Sigmoid colon (tissue), 6 donors: ENCODE measurements at regions not wholly inside any gene's neighbourhood (a gene's known extent, or its start where the extent isn't known, plus 50 kb on each side); places are given as distances from the start of the nearest gene placed in this dataset.

Source experiments
- DNase-seq: peaks from one replicate; pipeline ENCODE4 v3.0.0-alpha.2; 2019
- H3K27ac ChIP-seq, 4 donors: fragments of 200-600 bp; sonication (generic); one replicate each; pipeline ENCODE4 v1.5.1; 2016 to 2019; ENCODE audit warnings: mild to moderate bottlenecking in 1 of 4
- H3K27me3 ChIP-seq, 3 donors: fragments of 200-600 bp; sonication (generic); one replicate each; pipeline ENCODE4 v1.5.1; 2019; ENCODE audit warnings: mild to moderate bottlenecking in 1 of 3
- H3K36me3 ChIP-seq, 4 donors: fragments of 200-600 bp; sonication (generic); one replicate each; pipeline ENCODE4 v1.5.1; 2016 to 2019
- H3K4me1 ChIP-seq, 4 donors: fragments of 200-600 bp; sonication (generic); one replicate each; pipeline ENCODE4 v1.5.1; 2017 to 2019
- H3K4me3 ChIP-seq, 4 donors: fragments of 200-600 bp; sonication (generic); one replicate each; pipeline ENCODE4 v1.5.1; 2017 to 2019; ENCODE audit warnings: mild to moderate bottlenecking in 2 of 4, moderate library complexity in 1 of 4
- H3K9me3 ChIP-seq, 4 donors: fragments of 200-600 bp in 3 of 4; sonication (generic) in 3 of 4; one replicate each; pipeline versions ENCODE4 v1.5.1 to v1.6.1; 2013 to 2019
- CTCF ChIP-seq, 4 experiments: fragments of 450-650 bp in 3 of 4; fragments of 200-600 bp in 1 of 4; IDR thresholded peaks; one replicate each; pipeline ENCODE4 v1.5.1; 2016 to 2019; ENCODE audit warnings: antibody characterized with exemption in 4 of 4, mild to moderate bottlenecking in 3 of 4, moderate library complexity in 2 of 4
- EP300 ChIP-seq, 4 donors: sonication (generic); formaldehyde crosslinking; IDR thresholded peaks; one replicate each; pipeline ENCODE4 v1.6.1; 2017; ENCODE audit warnings: antibody characterized with exemption in 4 of 4
- POLR2A ChIP-seq, 2 donors: fragments of 450-650 bp; IDR thresholded peaks; one replicate each; pipeline ENCODE4 v1.6.1; 2016; ENCODE audit warnings: antibody characterized with exemption in 2 of 2, mild to moderate bottlenecking in 2 of 2, moderate library complexity in 2 of 2
- POLR2AphosphoS5 ChIP-seq, 4 donors: sonication (generic); formaldehyde crosslinking; IDR thresholded peaks; one replicate each; pipeline ENCODE4 v1.6.1; 2017; ENCODE audit warnings: antibody characterized with exemption in 4 of 4
- WGBS, 2 donors: extraction: QIAGEN DNeasy Blood & Tissue Kit; methylation state at CpG; one replicate each; pipeline ENCODE4 v1.1.7; 2013; 5-methylcytosine and 5-hydroxymethylcytosine counted together
- intact Hi-C: fragments of 100-400 bp; cut with DNase I; formaldehyde crosslinking; loops from one replicate; pipeline ENCODE4 v1.15.1; 2023
- donor health status: healthy with polysubstance abuse.
- donor health status: healthy.

DNA sequence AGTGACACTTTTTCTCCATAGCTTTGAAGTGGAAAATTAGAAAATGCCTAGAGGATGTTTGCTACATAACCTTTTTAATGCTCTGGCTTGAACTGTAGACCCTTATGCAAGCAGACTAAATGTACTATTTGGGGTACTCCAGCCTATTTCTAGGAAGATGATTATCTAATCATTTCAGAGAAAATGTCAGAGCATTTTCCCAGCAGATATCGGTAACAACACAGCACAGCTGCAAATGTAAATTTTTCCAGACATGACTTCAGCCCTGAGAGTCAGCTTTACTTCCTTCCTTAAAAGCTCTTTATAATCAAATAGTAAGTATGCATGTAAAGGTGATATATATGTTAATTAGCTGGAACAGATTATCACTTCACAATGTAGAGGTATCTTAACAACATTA, 1647.1 kb downstream of the SUCLG1 start:
- H3K27ac ChIP-seq: no peak overlapping the region
- intact Hi-C loops: no loop called here
- DNase-seq: no peak
- no peak overlapping the region for H3K4me3 ChIP-seq
- no peaks in the 10 kb centered on the region for H3K9me3 ChIP-seq
- WGBS, 2 donors: 37 to 76% methylated on average over 1 of the region's 1 CpG
- TF ChIP-seq CTCF (IDR thresholded peaks at IDR 0.05) (no peak), POLR2AphosphoS5 (IDR thresholded peaks at IDR 0.05) (no peak), POLR2A (IDR thresholded peaks at IDR 0.05) (no peak), EP300 (IDR thresholded peaks at IDR 0.05) (no peak)
- H3K4me1 ChIP-seq: no peaks in the 10 kb centered on the region
- no peaks in the 10 kb centered on the region for H3K36me3 ChIP-seq
- H3K27me3 ChIP-seq: no peaks in the 10 kb centered on the region

GRCh38 chr2:82803307-82803706, 1655.8 kb downstream of the SUCLG1 start:
- H3K27me3 ChIP-seq: no peaks in the 10 kb centered on the region
- no peak for DNase-seq

GRCh38 chr2:82797469-82797868, 1661.6 kb downstream of the SUCLG1 start:
- DNase-seq: no peak
- no peak overlapping the region for H3K4me3 ChIP-seq
- H3K36me3 ChIP-seq: no peaks in the 10 kb centered on the region
- intact Hi-C loops: no loop called here
- no peaks in the 10 kb centered on the region for H3K9me3 ChIP-seq
- no peaks in the 10 kb centered on the region for H3K27me3 ChIP-seq
- H3K27ac ChIP-seq: peak overlapping the region in 2 of 4 donors; percentile 7 to 47
- WGBS, 2 donors: 81 to 84% methylated on average over 3 of the region's 3 CpGs
- peaks cover 0 to 24% (median 13%) of the 10 kb centered on the region in 4 donors for H3K4me1 ChIP-seq
- TF ChIP-seq CTCF (IDR thresholded peaks at IDR 0.05): no peak
- no peak for TF ChIP-seq POLR2A (IDR thresholded peaks at IDR 0.05)
- TF ChIP-seq POLR2AphosphoS5 (IDR thresholded peaks at IDR 0.05): no peak
- no peak for TF ChIP-seq EP300 (IDR thresholded peaks at IDR 0.05)

More at GRCh38 chr2:82803307-82803706, 1655.8 kb downstream of the SUCLG1 start:
- H3K27ac ChIP-seq: no peak overlapping the region
- no peak for TF ChIP-seq POLR2A (IDR thresholded peaks at IDR 0.05)
- no peak for TF ChIP-seq CTCF (IDR thresholded peaks at IDR 0.05)
- no peak for TF ChIP-seq EP300 (IDR thresholded peaks at IDR 0.05)
- no peak for TF ChIP-seq POLR2AphosphoS5 (IDR thresholded peaks at IDR 0.05)
- intact Hi-C loops: no loop called here
- WGBS, 2 donors: 93 to 95% methylated on average over 2 of the region's 2 CpGs
- H3K4me3 ChIP-seq: no peak overlapping the region
- H3K4me1 ChIP-seq: no peaks in the 10 kb centered on the region
- H3K36me3 ChIP-seq: no peaks in the 10 kb centered on the region
- peaks cover 0 to 7% (median 1%) of the 10 kb centered on the region in 4 donors for H3K9me3 ChIP-seq

- H3K4me1 ChIP-seq: peaks cover 0 to 25% (median 14%) of the 10 kb centered on the region in 4 donors
- WGBS, 2 donors: 89 to 96% methylated on average over 1 of the region's 1 CpG
- intact Hi-C loops: no loop called here
- DNase-seq: no peak
- H3K9me3 ChIP-seq: no peaks in the 10 kb centered on the region
- no peaks in the 10 kb centered on the region for H3K36me3 ChIP-seq
- TF ChIP-seq POLR2AphosphoS5 (IDR thresholded peaks at IDR 0.05) (peak in 2 of 4 donors; percentile 24 to 53), CTCF (IDR thresholded peaks at IDR 0.05) (no peak)
- H3K27ac ChIP-seq: peak overlapping the region in 2 of 4 donors; percentile 8 to 47
- no peak overlapping the region for H3K4me3 ChIP-seq
- no peaks in the 10 kb centered on the region for H3K27me3 ChIP-seq
Observed at GRCh38 chr2:82796132-82796531, 1662.9 kb downstream of the SUCLG1 start.

- Histone ChIP-seq H3K27me3 (no peaks in the 10 kb centered on the region), H3K27ac (peak overlapping the region in 3 of 4 donors; percentile 8 to 47 (median 36)), H3K4me3 (no peak overlapping the region), H3K36me3 (no peaks in the 10 kb centered on the region), H3K9me3 (no peaks in the 10 kb centered on the region), H3K4me1 (peaks cover 0 to 27% (median 14%) of the 10 kb centered on the region in 4 donors)
- intact Hi-C loops: no loop called here
- no peak for TF ChIP-seq EP300 (IDR thresholded peaks at IDR 0.05)
- TF ChIP-seq CTCF (IDR thresholded peaks at IDR 0.05): no peak
- TF ChIP-seq POLR2AphosphoS5 (IDR thresholded peaks at IDR 0.05): no peak
- no peak for TF ChIP-seq POLR2A (IDR thresholded peaks at IDR 0.05)
- no peak for DNase-seq
- 85 to 91% methylated on average over 3 of the region's 3 CpGs for WGBS, 2 donors
Observed at GRCh38 chr2:82795446-82795845, 1663.6 kb downstream of the SUCLG1 start.
